Putamen (tissue), 1 donor: ENCODE measurements at regions not wholly inside any gene's neighbourhood (a gene's known extent, or its start where the extent isn't known, plus 50 kb on each side); places are given as distances from the start of the nearest gene placed in this dataset.
"Not testable (repeated sequence)": the region's sequence is repeated elsewhere in the genome, so short reads cannot be mapped to it uniquely, and the experiment has no call there.

Experiments used
- DNase-seq: peaks from one replicate; pipeline ENCODE4 v3.0.0-alpha.2; 2016; ENCODE audit warnings: low spot score

DNA sequence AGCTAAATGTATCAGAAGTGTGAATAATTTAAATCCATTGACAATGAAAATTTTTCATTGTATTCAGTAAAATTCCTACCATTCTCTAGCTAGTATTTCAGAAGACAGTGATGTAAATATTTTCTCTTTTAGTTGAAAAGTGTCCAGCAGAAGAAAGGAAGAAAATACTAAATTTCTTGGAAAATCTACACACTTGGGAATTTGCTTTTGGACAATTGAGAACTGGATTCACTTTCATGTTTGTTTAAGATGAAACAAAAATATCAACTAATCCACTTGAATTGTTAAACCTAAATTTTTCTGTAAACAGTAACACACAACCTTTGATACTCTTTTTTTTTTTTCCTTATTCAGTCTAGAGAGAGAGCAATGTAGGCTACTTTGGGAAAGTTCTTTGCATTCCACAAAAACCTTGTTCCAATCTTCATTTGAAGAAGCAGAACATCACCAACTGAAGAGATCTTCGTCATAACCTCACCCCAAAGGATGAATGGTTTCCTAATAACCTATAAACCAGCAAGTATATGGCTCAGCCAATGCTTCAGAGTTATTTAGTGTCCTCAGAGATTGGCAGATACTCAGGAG is 155.1 kb upstream of the GORAB start:
- DNase-seq: no peak

DNA sequence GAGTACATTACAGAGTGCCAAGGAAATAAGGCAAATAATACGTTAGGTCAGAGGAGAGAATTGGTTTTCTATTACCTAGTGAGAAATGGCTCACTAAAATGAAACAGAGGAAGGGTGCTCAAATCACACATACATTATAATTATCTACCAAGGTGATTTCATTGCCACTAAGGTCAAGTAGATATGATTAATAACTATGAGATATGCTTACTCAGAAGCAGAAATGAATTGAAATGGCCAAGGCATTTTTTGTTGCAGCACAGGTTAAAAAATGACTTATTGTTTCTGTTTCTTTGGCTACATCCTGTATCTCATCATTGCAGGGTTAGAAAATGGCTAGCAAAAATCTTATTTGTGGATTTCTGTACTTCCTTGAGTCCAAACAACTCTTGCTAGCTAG is 154.5 kb upstream of the GORAB start:
- DNase-seq: no peak

- DNase-seq: no peak
These were observed 153.9 kb upstream of the GORAB start for GRCh38 chr1:170377896-170378634.

- DNase-seq: no peak
These were observed 146.2 kb upstream of the GORAB start for GRCh38 chr1:170385750-170386149.

DNA sequence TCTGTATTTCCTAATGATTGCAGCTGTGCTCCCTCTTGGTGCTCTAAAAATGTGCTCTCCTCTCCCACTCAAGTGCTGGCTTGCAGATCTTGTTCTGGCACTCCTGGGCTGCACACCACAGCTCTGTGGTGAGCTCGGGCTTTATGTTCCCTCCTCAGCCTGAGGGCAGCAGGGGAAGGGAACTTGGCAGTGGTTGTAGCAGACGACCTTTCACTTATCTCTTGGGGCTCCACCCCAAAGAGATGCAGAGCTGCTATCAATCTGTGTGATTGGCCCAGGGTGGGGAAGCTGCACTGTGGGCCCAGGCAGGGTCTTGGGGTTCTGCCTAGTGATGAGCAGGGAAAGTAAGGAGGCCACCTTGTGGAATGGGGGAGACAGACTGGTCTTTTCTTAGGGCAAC is 143.5 kb upstream of the GORAB start:
- no peak for DNase-seq

DNA sequence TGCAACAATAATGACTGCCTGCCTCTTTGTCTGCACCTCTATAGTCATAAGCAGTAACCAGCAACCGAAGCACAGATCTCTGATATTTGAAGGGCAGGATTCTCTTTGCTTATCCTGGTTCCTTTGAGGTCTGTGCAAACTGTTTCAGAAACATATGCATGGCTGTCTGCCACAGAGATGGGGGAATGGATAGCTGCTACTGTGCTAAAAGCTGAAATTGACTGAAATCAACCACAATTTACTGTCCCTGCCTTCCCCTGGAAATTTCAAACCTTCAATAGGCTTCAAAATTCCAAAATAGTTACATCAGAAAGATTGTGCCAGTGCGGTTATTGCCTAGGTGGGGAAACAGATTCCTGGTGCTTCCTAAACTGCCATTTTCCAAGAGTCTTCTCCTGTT is 136.8 kb upstream of the GORAB start:
- no peak for DNase-seq

GRCh38 chr1:170397061-170397460 is 134.9 kb upstream of the GORAB start:
- no peak for DNase-seq

DNA sequence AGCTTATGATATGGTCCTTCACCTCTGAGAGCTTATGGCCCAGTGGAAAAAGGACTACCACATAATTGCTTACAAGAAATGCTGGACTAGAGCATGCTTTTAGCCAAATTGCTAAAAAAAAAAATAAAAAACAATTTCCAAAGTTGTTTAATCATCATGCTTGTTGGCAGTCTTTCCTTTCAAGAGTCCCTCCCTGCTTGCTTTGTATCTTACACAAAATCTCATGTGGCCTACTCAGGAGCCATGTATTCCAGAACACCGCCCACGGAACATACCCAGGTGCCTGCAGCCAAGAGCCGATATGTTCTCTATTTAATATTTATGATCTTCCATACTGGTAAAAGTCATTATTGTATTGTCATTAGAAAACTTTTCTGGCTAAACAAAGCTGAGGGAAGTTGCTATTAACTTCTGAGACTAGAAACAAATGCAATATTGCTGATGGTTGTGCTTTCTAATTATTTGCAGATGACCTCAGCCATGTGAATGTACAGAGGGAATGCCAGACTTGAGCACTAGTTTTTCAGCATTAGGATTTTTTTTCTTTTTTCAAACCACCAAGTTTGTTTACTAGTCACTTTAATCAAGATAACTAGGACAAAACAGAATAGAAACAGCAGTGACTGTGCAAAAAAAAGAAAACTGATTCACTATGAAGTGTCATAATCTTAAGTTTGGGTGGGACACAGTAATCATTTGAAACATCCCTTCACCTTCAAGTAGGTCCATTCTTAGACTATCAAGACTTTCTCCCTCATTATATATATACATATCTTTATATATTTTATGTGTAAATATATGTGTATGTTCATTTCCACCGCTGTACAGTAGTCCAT is 129.3 kb upstream of the GORAB start:
- DNase-seq: no peak

DNA sequence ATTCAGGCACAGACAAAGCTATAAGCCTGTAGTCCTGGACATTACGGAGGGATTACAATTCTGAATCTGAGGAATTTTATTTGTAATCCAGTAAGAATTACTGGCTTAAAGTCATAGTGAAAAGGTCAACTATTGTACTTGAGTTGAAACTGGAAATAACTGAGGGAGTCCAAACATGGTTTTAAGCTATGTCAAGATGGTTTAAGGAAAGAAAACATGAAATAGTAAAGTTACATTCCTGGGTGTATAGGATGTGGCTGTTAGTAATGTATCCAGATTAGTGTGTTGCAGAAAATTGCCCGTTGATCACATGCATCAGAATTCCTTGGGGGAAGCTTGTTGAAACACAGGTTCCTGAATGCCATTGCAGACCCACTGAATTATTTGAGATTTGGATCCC is 124.8 kb upstream of the GORAB start:
- no peak for DNase-seq

DNA sequence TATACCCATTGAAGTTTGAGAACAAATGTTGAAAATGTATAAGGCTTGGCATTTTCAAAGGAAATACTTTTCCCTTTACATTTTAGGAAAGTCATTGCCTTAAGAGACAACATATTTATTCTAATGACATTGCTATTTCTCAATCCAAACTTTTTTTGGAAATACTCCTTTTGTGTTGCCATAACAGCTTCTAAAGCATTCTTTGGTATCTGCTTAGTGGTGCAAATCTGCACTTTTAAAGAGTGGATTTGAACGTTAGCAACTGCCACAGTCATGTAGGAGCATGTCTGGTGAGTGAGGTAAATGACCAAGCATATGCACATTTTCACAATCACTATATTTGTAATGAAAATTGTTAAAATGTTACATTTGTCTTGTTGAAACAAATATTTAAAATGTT is 124.4 kb upstream of the GORAB start:
- no peak for DNase-seq

DNA sequence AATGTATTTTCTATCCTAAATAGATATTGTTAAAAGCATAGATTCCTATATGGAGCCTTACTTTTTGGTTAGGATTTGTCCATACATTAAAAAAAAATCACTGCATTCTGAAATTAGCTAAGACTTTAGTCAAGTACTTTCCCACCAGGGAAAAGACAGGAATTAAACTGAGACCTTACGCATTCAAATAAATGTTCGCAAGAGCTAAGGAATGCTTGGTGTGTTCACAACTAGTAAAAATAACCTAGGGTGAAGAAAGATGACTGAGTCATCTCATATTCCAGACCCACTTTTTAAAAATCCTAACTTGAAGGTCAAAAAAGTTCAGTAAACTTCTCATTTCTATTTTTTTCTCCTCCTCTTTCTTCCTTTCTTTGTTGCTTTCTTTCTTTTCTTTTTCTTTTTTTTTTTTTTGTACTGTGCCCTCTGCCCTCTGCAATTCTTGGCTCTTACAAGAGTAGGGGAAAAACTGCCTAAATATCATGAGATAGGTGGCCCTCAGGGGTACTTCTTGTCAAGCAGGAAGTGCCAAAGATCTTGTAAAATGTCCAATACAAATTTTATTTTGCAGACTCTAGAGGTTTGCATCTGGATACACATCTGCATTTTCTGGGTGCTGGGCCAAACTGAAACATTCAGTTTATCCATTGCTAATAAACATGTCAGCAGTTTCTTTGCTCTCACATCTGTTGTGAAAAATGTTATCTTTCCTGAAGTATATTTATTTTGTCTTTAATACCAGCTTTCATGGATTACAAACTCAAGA is 121.4 kb upstream of the GORAB start:
- DNase-seq: no peak

- DNase-seq: no peak
These were observed 116.8 kb upstream of the GORAB start for GRCh38 chr1:170414989-170415709.

- no peak for DNase-seq
These were observed 116.1 kb upstream of the GORAB start for GRCh38 chr1:170415710-170416372.

GRCh38 chr1:170424346-170424745 is 107.6 kb upstream of the GORAB start:
- no peak for DNase-seq

DNA sequence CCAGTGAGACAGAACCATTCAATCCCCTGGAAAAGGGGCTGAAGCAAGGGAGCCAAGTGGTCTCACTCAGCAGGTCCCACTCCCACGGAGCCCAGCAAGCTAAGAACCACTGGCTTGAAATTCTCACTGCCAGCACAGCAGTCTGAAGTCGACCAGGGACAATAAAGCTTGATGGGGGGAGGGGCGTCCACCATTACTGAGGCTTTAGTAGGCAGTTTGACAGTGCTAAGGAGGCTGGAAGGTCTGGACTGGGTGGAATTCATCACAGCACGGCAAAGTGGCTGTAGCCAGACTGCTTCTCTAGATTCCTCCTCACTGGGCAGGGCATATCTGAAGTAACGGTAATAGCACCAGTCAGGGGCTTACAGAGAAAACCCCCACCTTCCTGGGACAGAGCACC is 105.4 kb upstream of the GORAB start:
- no peak for DNase-seq

DNA sequence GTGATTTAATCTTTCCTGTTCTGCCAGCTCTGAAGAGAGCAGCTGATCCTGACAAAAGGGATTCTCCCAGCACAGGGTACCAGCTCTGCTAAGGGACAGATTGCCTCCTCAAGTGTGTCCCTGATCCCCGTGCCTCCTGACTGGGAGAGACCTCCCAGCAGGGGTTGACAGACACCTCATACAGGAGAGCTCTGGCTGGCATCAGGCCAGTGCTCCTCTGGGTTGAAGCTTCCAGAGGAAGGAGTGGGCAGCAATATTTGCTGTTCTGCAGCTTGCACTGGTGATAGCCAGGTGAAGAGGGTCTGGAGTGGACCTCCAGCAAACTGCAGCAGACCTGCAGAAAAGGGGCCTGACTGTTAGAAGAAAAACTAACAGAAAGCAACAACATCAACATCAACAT is 105.0 kb upstream of the GORAB start:
- DNase-seq: not testable (repeated sequence)

DNA sequence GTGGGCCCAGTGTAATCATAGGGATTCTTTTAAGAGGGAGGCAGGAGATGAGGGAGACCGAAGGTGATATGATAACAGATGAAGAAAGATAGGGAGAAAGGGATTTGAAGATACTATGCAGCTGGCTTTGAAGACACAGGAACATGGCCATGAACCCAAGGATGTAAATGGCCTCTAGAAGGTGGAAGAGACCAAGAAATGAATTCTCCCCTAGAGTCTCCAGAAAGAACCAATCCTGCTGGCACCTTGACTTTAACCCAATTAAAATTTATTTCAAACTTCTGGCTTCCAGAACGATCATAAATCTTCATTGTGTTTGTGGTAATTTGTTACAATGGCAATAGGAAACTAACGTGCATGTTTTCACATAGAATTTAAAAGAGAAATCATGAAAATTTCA is 95.0 kb upstream of the GORAB start:
- DNase-seq: no peak

DNA sequence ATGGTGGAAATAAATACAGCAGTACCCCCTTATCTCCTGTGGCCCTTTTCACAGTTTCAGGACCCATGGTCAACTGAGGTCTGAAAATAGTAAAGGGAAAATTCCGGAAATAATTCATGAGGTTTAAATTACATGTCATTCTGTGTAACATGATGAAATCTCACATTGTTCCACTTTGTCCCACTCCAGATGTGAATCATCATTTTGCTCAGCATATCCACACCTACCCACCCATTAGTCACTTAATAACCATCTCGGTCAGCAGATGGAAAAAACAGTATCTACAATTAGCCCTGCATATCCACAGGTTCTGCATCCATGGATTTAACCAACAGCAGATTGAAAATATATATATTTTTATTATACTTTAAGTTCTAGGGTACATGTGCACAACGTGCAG is 86.9 kb upstream of the GORAB start:
- DNase-seq: no peak

GRCh38 chr1:170448661-170449158 is 83.3 kb upstream of the GORAB start:
- no peak for DNase-seq

- not testable (repeated sequence) for DNase-seq
These were observed 74.5 kb upstream of the GORAB start for GRCh38 chr1:170457325-170458050.
